GM19463 (cell line): ENCODE measurements at regions not wholly inside any gene's neighbourhood (a gene's known extent, or its start where the extent isn't known, plus 50 kb on each side); places are given as distances from the start of the nearest gene placed in this dataset.

ENCODE experiments used
- ATAC-seq: cut with Tn5 transposase; IDR thresholded peaks from one replicate; pipeline ENCODE4 v1.9.1; 2021; ENCODE audit warnings: mild to moderate bottlenecking, moderate library complexity; ENCODE audit not compliant: unreplicated experiment

DNA sequence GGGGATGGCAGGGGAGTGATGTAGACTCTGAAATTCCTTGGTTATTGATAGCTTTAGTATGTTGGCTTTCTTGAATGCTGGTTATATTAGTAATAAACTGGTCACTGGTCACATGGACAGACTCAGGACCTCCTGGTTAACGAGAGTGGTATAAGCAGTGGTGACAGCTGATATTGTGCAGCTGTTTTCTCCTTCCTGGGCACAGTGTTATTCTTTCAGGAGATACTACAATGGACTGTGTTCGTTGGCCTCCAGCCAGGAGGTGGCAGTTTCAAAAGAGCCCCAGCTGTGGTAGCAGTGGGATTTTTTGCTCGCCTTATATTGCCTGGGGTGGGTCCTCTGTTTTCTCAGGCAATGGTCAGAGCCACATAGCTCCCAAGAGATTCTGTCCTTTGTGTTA is 181.6 kb upstream of the RBMS3 start:
- ATAC-seq = no peak

GRCh38 chr3:29099775-29100174 is 181.1 kb upstream of the RBMS3 start:
- no peak for ATAC-seq

- ATAC-seq = no peak
Observed at GRCh38 chr3:29100292-29100691, 180.6 kb upstream of the RBMS3 start.

GRCh38 chr3:29128001-29128400 is 152.9 kb upstream of the RBMS3 start:
- ATAC-seq = no peak

DNA sequence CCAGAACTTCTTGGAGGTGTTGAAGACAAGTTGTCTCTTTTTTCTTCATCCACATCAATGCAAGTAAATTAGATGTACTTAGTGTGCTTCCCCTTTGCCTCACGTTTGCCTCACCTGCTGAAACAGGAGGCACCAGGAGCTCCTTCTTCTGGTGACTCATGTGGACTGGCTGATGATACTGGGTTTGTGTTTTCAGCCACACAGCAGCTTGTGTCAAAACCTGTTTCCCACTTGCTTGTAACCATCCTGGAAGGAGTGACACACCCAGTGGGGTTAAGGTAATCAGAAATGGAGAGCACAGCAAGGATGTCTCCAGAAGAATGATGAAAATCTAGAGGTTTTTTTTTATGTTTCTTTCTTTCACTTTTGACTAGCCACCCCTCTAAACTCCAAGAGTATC is 143.3 kb upstream of the RBMS3 start:
- ATAC-seq = no peak

DNA sequence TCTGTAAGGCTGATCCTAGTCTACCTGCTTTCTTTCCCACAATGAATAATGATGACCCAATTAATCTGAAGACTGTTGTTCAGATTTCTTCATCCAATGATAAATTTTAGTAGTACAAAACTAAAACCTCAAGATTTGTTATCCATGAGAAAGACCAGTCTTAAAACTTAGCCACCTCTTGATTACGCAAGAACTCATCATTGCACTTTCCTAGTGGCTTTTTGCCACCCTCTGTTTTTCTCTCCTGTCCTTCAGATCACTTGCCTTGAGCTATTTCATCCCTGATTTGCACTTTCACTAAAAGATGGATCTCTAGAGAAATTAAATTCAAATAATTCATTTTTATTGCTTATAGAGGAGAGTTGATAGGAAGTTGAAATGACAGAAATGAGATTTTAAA is 142.7 kb upstream of the RBMS3 start:
- ATAC-seq = no peak

DNA sequence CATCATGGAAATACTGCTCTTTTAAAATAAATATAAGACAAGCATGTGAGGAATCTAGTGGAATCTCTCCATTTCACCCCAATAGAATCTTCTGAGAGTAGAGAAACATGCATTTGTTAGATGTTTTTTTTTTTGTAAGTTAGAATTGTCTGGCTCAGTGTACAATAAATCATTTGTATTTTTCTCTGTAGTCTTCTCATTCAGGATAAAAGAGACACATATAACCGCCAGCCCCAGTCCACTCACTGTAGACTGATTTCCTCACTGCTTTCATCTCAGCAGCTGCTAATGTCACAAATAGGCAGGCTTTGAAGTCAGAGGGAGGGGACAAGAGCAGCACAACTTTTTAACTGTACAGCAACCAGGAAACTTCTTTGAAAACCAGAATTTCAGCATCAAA is 140.2 kb upstream of the RBMS3 start:
- no peak for ATAC-seq

GRCh38 chr3:29141197-29141917 is 139.5 kb upstream of the RBMS3 start:
- no peak for ATAC-seq

DNA sequence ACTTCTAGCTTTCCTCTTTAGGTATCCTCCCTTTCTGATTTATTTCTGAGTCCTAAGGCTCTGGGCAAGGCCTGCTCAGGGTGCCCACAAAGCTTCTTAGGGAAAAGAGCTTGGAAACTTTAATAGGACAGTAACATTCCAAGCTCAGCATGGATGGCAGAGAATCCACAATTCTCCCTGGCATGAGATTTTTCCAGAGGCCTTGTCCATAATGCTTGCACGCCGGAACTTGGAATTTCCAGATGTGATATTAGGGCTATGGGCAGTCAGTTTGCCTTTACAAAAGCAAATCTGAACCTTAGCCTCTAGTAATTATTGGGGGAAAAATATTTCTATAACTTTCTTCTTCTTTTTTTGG is 139.0 kb upstream of the RBMS3 start:
- no peak for ATAC-seq

DNA sequence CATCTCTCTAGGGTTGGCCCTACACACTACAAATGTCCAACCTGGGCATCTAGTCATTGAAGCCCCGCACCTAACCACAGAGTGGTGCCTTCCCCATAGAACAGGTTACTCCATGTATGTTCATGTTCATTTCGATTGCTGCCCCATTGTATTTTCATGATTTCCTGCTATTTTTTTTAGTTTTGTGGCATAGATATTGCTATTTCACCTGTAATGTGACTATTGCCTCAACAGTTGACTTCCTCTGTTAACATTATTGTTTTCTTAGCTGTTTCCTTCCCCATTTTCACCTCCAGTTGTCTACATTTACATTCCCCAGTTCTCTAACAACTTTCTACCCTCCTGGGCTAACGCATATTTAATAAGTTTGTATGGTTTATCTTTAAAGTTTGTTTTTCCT is 137.7 kb upstream of the RBMS3 start:
- no peak for ATAC-seq

DNA sequence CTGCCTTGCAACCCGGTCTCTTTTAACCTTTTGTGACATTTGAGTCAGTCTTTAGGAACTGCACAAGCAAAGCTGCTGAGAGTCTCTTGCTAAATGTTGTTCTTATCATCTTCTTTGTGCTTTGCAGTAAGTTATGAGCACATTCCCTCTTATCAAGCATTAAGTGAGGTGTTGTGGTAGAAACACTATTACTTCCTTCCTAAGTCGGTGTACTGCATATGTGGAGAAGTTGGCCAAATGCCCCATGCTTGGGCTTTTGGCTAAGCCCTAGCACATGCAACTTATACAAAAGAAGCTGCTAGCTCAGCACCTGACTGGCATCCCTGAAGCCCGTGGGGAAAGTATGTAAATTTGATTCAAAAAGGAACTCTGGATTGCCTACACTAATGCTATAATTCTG is 136.5 kb upstream of the RBMS3 start:
- no peak for ATAC-seq

- ATAC-seq = no peak
Observed at GRCh38 chr3:29144807-29145206, 136.1 kb upstream of the RBMS3 start.

DNA sequence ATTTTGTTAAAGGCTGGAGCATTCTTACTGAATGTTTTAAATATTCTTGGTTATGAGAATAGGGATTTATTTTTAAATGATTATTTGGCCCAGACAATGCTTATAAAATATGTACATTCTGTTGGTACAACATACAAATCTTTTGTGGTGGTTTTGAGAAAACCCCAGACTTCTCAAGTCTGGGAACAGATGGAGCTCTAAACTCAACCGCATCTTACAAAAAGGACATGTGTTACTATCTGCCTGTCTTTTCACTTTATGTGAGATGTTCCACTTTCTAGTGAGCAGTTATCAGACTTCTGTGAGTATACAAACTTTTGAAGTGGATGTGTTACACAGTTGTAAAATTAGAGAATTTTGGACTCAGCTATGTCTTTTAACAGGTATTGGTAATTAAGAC is 135.5 kb upstream of the RBMS3 start:
- ATAC-seq = no peak

DNA sequence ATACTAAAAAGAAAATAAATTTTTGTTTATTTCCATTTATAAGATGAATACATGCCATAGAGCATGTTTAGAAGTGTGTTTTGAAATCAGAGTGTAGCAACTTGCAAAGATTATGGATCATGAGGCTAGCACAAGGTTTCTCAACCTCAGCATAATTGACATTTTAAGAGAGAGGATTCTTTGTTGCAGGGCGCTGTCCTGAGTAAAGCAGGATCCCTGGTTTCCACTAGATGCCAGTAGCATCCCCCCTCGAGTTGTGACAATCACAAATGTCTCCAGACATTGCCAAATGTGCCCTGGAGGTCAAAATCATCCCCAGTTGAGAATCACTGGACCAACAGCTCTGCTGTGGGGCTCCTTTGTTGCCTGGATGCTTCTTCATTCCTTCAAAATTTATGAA is 128.5 kb upstream of the RBMS3 start:
- no peak for ATAC-seq

- peak; percentile 89 for ATAC-seq
Observed at GRCh38 chr3:29153811-29154210, 127.1 kb upstream of the RBMS3 start.

- ATAC-seq = no peak
Observed at GRCh38 chr3:29156086-29156715, 124.7 kb upstream of the RBMS3 start.

DNA sequence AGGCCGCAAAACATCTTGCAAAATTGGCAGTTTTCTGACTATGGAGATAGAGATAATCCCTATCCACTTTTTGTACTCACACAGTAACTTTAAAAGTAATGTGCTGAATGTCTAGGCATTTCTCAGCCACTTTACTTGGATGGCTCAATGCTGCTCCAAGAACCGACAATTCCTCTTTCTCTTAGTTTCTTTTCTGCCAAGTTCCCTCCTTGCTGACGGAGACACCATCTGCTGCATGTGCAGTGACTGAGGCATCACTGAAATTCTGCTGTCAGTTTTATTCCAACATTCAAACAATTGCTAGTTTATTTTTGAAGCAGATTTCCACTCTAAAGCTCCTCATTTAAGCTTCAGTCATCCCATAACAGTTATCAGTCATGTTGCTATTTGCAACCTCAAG is 116.0 kb upstream of the RBMS3 start:
- no peak for ATAC-seq

DNA sequence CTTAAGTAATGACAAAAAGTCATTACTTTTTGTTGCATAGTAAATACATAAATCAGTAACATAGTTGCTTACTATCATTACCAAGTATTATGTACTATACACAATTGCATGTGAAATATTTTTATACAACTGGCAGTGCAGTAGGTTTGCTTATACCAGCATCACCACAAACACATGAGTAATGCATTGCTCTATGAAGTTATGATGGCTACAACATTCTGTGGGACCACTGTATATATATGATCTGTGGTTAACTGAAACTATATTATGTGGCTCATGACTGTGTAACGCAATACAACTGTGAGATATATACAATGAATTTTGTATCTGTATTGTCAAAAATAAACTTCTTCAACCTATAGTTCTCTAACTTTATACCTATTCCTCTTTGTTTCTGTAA is 113.7 kb upstream of the RBMS3 start:
- no peak for ATAC-seq

DNA sequence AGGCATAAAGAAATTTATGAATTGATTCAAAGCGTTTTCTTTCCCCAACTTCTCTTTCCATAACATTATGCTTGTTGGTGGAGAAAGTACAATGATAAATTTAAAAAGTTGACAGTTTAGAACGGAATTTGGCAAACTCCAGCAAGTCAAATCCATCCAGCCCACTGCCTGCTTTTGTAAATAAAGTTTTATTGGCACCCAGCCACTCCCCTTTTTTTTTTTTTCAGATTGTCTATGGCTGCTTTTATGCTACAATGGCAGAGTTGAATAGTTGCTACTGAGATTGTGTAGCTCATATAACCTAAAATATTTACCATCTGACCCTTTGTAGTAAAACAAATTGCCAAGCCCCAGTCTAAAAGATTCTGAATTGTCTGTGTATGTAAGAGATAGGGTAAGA is 112.8 kb upstream of the RBMS3 start:
- no peak for ATAC-seq

GRCh38 chr3:29168696-29169095 is 112.2 kb upstream of the RBMS3 start:
- ATAC-seq = no peak

DNA sequence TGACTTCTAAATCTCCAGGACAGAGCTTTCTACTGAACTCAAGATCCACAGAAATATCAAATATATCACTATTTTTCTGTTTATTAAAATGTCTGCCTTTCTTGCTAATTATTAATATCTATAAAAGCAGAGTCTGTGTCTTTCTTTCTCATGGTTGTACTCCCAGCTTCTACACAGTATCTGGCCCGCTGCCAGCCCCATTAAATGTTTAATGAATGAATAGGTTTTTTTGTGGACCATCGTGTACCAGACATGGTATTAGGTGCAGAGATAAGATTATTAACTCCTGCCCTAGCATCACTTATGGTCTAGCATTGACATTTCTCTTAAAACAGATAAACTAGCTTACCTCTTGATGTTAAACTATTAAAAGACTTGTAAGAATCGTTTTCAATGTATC is 111.4 kb upstream of the RBMS3 start:
- no peak for ATAC-seq

DNA sequence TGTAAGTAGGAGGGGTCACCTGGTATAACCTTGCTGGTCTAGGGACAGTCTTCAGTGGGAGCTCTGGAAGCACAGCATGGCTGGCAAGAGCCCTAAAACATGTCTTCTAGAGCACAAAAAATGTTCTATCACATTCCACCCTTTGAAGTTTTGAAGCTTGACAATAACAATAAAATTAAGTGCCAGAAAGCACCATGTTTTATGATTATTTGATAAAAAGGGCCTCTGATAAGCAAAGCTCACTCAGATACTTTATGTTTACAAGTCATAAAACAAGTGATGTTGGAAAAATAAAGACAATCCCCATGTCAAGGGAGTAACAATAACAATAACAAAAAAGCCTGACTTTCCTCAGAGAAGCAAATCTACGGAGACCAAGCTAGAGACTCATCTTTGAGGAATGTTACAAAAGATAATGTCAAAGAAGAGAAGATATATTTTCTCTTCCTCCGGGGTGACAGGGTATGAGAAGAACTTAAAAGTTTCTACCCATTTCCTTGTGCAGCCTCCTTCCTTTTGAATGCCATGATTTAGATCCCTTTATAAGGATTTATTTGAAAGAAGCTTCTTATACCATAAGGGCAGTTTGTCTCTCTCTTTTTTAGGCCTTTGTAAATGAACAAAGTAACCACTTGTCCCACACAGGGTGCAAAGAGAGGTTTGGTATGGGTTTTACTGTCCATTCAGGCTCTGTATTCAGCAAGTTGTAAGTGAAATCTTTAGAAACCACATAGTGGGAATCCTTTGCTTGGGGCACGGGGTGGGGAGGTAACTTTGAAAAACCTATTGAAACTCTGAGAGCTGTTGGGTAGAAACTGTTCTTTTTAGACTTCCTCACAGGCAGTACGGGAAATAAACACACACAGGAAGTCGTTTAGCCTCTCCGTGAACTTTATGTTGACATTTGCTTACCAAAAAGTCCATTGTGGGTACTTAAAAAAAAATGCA is 109.6 kb upstream of the RBMS3 start:
- ATAC-seq = peak; percentile 68
